ENCODE measurements at regions not wholly inside any gene's neighbourhood (a gene's known extent, or its start where the extent isn't known, plus 50 kb on each side); places are given as distances from the start of the nearest gene placed in this dataset.

GRCh38 chr1:229757226-229757625, 131.2 kb downstream of the URB2 start:
- TF ChIP-seq REST (IDR thresholded peaks at IDR 0.05; ENCODE audit: low read depth, low read length): no peak
- no peak for TF ChIP-seq CTCF (IDR thresholded peaks at IDR 0.05)
- no peak for TF ChIP-seq FOXJ3 (CRISPR knock-in tag; IDR thresholded peaks at IDR 0.05)
- TF ChIP-seq FOXM1 (IDR thresholded peaks at IDR 0.05; ENCODE audit: low read depth): no peak
- TF ChIP-seq TAF1 (IDR thresholded peaks at IDR 0.05; ENCODE audit: borderline replicate concordance, low read depth, low read length): no peak
- no peak for TF ChIP-seq MXI1 (IDR thresholded peaks at IDR 0.05; ENCODE audit: low read depth, low read length)
- no peak for TF ChIP-seq RAD21 (IDR thresholded peaks at IDR 0.05; ENCODE audit: low read length)
- TF ChIP-seq ZBTB33 (IDR thresholded peaks at IDR 0.05; ENCODE audit: borderline replicate concordance, low read depth): no peak
- no peak for TF ChIP-seq USF2 (IDR thresholded peaks at IDR 0.05; ENCODE audit: borderline replicate concordance, low read depth, low read length)

Measured in SK-N-SH (cell line).